Breast epithelium (tissue), 4 donors: ENCODE measurements at regions not wholly inside any gene's neighbourhood (a gene's known extent, or its start where the extent isn't known, plus 50 kb on each side); places are given as distances from the start of the nearest gene placed in this dataset.

ENCODE experiments used
- DNase-seq, 2 donors: peaks; one replicate each; pipeline ENCODE4 v3.0.0-alpha.2; 2019; ENCODE audit warnings: low spot score in 2 of 2
- H3K27ac ChIP-seq, 2 donors: fragments of 200-600 bp; sonication (generic) in 1 of 2; one replicate each; pipeline ENCODE4 v1.5.1; 2016 to 2019; ENCODE audit warnings: mild to moderate bottlenecking in 1 of 2
- H3K27me3 ChIP-seq, 2 donors: fragments of 200-600 bp; sonication (generic) in 1 of 2; one replicate each; pipeline versions ENCODE4 v1.5.1 to v1.6.0; 2017 to 2019; ENCODE audit warnings: control low read depth in 1 of 2, mild to moderate bottlenecking in 1 of 2
- H3K36me3 ChIP-seq: fragments of 200-600 bp; one replicate; pipeline ENCODE4 v1.5.1; 2019
- H3K4me1 ChIP-seq, 2 donors: fragments of 200-600 bp; sonication (generic); one replicate each; pipeline ENCODE4 v1.5.1; 2016 to 2019; ENCODE audit warnings: control low read depth in 1 of 2
- H3K4me3 ChIP-seq, 3 donors: fragments of 200-600 bp; sonication (generic); 1 replicate in 2 of 3; 2 replicates in 1 of 3; pipeline ENCODE4 v1.5.1; 2016 to 2019; ENCODE audit warnings: mild to moderate bottlenecking in 3 of 3, moderate library complexity in 2 of 3
- H3K9me3 ChIP-seq, 2 donors: fragments of 200-600 bp; sonication (generic) in 1 of 2; one replicate each; pipeline ENCODE4 v1.5.1; 2016 to 2019; ENCODE audit warnings: control low read depth in 1 of 2
- CTCF ChIP-seq, 3 donors: fragments of 450-650 bp; IDR thresholded peaks; one replicate each; pipeline ENCODE4 v1.5.1; 2016 to 2017; ENCODE audit warnings: antibody characterized with exemption in 3 of 3, mild to moderate bottlenecking in 3 of 3, moderate library complexity in 3 of 3
- POLR2A ChIP-seq: fragments of 450-650 bp; IDR thresholded peaks from one replicate; pipeline ENCODE4 v1.6.1; 2016; ENCODE audit warnings: antibody characterized with exemption, mild to moderate bottlenecking, moderate library complexity
- POLR2AphosphoS5 ChIP-seq, 3 donors: sonication (generic); formaldehyde crosslinking; IDR thresholded peaks; one replicate each; pipeline ENCODE4 v1.6.1; 2017; ENCODE audit warnings: antibody characterized with exemption in 3 of 3
- intact Hi-C: fragments of 100-400 bp; cut with DNase I; formaldehyde crosslinking; loops from one replicate; pipeline ENCODE4 v1.15.1; 2023; ENCODE audit warnings: low total_unique reads

DNA sequence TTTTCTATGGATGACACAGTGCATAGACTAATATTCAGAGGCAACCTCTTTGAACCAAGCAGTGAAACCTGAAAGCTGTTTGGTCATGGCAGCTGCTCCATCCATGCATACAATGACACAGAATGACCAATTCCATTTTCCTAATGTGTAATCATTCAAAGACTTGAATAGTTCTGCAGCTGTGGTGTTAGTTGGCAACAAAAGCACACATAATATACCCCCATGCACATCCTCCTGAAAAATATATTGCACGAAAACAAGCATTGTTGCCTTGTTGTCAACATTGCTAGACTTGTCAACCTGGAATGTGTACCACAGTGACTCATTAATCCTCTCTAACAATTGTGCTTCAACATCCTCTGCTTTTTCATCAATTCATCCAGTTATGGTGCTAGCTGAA lies 71.0 kb upstream of the SEMA6A start:
- Histone ChIP-seq H3K36me3 (no peaks in the 10 kb centered on the region), H3K27ac (no peak overlapping the region), H3K27me3 (no peaks in the 10 kb centered on the region), H3K9me3 (no peaks in the 10 kb centered on the region), H3K4me1 (no peaks in the 10 kb centered on the region), H3K4me3 (no peak overlapping the region)
- intact Hi-C loops = loop anchor here (5.0 kb wide), 1 partner anchor 1478 kb away; the partner anchor contains the start of gene TRIM36
- DNase-seq = no peak
- TF ChIP-seq CTCF (IDR thresholded peaks at IDR 0.05) (no peak), POLR2A (no peak), POLR2AphosphoS5 (IDR thresholded peaks at IDR 0.05) (no peak)

GRCh38 chr5:116640236-116640635 lies 65.6 kb upstream of the SEMA6A start:
- Histone ChIP-seq H3K4me3 (no peak overlapping the region), H3K27ac (no peak overlapping the region), H3K4me1 (no peaks in the 10 kb centered on the region), H3K27me3 (no peaks in the 10 kb centered on the region), H3K9me3 (no peaks in the 10 kb centered on the region), H3K36me3 (no peaks in the 10 kb centered on the region)
- intact Hi-C loops = no loop called here
- no peak for DNase-seq
- TF ChIP-seq POLR2AphosphoS5 (IDR thresholded peaks at IDR 0.05) (no peak), CTCF (IDR thresholded peaks at IDR 0.05) (no peak), POLR2A (no peak)

DNA sequence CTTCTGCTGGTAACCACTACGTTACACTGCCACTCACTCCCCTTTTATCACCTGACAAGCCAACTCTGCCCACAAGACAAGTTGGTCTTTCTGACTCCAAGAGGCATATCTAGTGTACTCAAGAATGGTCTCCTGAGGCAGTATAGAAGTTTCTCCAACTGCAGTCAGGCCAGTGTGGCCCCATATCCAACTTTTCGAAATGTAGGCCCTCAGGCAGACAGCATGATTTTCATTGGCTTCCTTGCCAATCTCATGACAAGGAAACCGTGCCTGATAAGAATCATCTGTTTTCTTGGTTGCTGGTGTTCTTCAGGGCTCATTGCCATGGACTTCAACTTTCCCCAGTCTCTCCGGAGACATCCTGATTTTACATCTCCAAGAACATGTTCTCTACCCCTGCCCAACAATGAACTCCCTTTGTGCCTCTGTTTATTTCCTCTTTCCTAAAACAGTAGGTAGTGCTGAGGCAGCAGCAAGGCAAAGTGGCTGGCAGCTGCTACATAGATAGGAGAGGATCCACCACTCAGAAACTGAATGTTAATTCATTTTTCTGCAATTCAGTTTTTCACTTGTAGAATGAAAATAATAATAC lies 62.6 kb upstream of the SEMA6A start:
- no peaks in the 10 kb centered on the region for H3K36me3 ChIP-seq
- H3K4me3 ChIP-seq = no peak overlapping the region
- DNase-seq = no peak
- H3K27ac ChIP-seq = no peak overlapping the region
- H3K4me1 ChIP-seq = no peaks in the 10 kb centered on the region
- intact Hi-C loops = no loop called here
- no peaks in the 10 kb centered on the region for H3K9me3 ChIP-seq
- H3K27me3 ChIP-seq = no peaks in the 10 kb centered on the region
- no peak for TF ChIP-seq POLR2AphosphoS5 (IDR thresholded peaks at IDR 0.05)
- TF ChIP-seq CTCF (IDR thresholded peaks at IDR 0.05) = no peak

- no peak overlapping the region for H3K4me3 ChIP-seq
- H3K27ac ChIP-seq = no peak overlapping the region
- H3K9me3 ChIP-seq = no peaks in the 10 kb centered on the region
- TF ChIP-seq POLR2A (no peak), POLR2AphosphoS5 (IDR thresholded peaks at IDR 0.05) (no peak), CTCF (IDR thresholded peaks at IDR 0.05) (no peak)
- DNase-seq = no peak
- H3K36me3 ChIP-seq = no peaks in the 10 kb centered on the region
- intact Hi-C loops = no loop called here
- no peaks in the 10 kb centered on the region for H3K4me1 ChIP-seq
- no peaks in the 10 kb centered on the region for H3K27me3 ChIP-seq
Measured at GRCh38 chr5:116632890-116633289, 58.3 kb upstream of the SEMA6A start.

DNA sequence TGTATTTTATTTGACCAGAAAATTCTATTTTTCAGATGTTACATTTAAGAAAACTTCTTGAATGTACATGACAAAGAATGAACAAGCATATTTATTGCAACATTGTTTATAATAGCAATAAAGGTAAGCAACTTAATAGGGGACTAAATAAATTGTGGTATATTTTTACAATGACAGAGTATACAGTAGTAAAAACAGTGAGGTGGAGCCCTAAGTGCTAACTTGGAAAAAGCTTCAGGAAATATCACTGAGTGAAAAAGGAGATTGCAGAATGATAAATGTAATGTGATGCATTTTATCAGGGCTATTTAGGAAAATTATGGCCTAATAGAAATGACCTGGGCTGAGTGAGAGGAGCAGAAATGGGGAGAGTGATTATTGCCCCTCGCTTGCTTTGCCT lies 56.5 kb upstream of the SEMA6A start:
- intact Hi-C loops = no loop called here
- Histone ChIP-seq H3K9me3 (no peaks in the 10 kb centered on the region), H3K27me3 (no peaks in the 10 kb centered on the region), H3K36me3 (no peaks in the 10 kb centered on the region), H3K4me1 (no peaks in the 10 kb centered on the region), H3K27ac (no peak overlapping the region), H3K4me3 (no peak overlapping the region)
- no peak for DNase-seq
- TF ChIP-seq POLR2A (no peak), POLR2AphosphoS5 (IDR thresholded peaks at IDR 0.05) (no peak), CTCF (IDR thresholded peaks at IDR 0.05) (no peak)
